ENCODE measurements at regions not wholly inside any gene's neighbourhood (a gene's known extent, or its start where the extent isn't known, plus 50 kb on each side); places are given as distances from the start of the nearest gene placed in this dataset.
"Not testable (repeated sequence)": the region's sequence is repeated elsewhere in the genome, so short reads cannot be mapped to it uniquely, and the experiment has no call there.

DNA sequence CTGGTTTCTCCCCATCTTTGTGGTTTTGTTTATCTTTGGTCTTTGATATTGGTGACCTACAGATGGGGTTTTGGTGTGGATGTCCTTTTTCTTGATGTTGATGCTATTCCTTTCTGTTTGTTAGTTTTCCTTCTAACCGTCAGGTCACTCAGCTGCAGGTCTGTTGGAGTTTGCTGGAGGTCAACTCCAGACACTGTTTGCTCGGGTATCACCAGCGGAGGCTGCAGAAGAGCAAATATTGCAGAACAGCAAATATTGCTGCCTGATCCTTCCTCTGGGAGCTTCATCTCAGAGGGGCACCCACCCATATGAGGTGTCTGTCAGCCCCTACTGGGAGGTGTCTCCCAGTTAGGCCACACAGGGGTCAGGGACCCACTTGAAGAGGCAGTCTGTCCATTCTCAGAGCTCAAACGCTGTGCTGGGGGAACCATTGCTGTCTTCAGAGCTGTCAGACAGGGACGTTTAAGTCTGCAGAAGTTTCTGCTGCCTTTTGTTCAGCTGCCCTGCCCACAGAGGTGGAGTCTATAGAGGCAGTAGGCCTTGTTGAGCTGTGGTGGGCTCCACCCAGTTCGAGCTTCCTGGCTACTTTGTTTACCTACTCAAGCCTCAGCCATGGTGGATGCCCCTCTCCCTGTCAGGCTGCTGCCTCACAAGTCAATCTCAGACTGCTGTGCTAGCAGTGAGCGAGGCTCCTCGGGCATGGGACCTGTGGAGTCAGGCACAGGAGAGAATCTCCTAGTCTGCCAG is 94.8 kb upstream of the BNIP2 start:
- not testable (repeated sequence) for DNase-seq (ENCODE audit: low spot score)

DNA sequence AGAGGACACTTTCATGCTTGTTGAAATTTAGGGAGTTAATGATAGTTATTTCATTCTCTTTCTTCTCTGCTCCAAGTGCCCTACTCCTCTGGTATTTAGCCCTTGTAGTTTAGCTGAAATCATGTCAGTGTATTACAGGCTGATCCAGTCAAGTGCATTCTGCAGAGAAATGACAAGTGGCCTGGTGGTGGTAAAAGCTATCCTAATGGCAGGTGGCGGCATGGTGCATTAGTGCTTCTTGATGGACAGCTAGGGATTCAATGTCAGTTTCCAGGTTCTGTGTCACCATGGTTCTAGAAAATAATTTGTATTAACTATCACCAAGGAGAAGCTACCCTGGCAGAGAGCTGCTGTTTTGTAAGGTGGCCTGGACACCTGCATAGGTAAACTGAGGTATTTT is 90.0 kb upstream of the BNIP2 start:
- DNase-seq (ENCODE audit: low spot score): no peak

DNA sequence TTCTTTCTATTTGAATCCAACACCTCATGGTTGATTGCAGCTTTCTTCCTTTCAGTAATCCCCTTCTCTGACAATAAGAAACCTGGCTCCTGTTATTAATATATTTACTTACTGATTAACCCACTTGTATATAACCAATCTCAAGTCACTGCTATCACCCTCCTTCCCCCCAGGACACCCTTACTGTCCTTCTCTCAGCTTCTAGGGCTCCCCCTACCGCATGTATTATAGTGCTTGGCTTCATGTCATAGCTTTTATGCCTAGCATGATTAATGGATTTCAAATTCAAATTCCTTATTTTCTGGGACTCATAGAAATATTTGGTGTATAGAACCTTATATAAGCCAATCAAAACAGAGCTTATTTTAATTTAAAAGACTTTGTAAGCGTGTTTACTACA is 75.7 kb upstream of the BNIP2 start:
- peak; percentile 13 for DNase-seq (ENCODE audit: low spot score)

DNA sequence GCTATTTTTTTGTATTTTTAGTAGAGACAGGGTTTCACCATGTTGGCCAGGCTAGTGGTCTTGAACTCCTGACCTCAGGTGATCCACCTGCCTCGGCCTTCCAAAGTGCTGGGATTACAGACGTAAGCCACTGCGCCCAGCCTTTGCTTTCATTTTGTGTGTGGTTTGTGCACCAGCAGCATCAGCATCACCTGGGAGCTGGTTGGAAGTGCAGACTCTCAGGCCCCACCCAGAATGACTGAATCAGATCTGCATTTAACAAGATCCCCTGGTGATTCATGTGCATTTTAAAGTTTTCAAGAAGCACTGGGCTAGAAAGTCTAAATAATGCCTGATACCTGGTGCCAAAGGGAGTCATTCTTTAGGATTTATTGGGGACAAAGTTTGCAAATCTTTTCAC is 73.4 kb upstream of the BNIP2 start:
- no peak for DNase-seq (ENCODE audit: low spot score)

GRCh38 chr15:59760256-59760655 is 71.1 kb upstream of the BNIP2 start:
- DNase-seq (ENCODE audit: low spot score): not testable (repeated sequence)

- DNase-seq (ENCODE audit: low spot score): peak; percentile 53
Observed at GRCh38 chr15:59751552-59752413, 62.7 kb upstream of the BNIP2 start.

- DNase-seq (ENCODE audit: low spot score): no peak
Observed at GRCh38 chr15:59746777-59747176, 57.7 kb upstream of the BNIP2 start.

GRCh38 chr15:59741274-59741906 is 52.3 kb upstream of the BNIP2 start:
- DNase-seq (ENCODE audit: low spot score): peak; percentile 43

- no peak for DNase-seq (ENCODE audit: low spot score)
Observed at GRCh38 chr15:59739557-59740186, 50.6 kb upstream of the BNIP2 start.
